ENCODE measurements at regions not wholly inside any gene's neighbourhood (a gene's known extent, or its start where the extent isn't known, plus 50 kb on each side); places are given as distances from the start of the nearest gene placed in this dataset.

GRCh38 chr11:37774441-37774840, 1176.4 kb upstream of the RAG2 start:
- DNase-seq (ENCODE audit: low read depth): no peak
- no peak overlapping the region for H3K4me3 ChIP-seq (ENCODE audit: low read depth, low read length)
- POLR2A ChIA-PET: no interaction called here
- CTCF ChIA-PET: no interaction called here
- H3K27me3 ChIP-seq (ENCODE audit: control insufficient read depth, insufficient read depth, low read length): no peaks in the 10 kb centered on the region
- no peaks in the 10 kb centered on the region for H3K36me3 ChIP-seq (ENCODE audit: control insufficient read depth, insufficient read depth, low read length)
- no peak for TF ChIP-seq CTCF (IDR thresholded peaks at IDR 0.05; ENCODE audit: insufficient read depth, low read depth, low read length)

DNA sequence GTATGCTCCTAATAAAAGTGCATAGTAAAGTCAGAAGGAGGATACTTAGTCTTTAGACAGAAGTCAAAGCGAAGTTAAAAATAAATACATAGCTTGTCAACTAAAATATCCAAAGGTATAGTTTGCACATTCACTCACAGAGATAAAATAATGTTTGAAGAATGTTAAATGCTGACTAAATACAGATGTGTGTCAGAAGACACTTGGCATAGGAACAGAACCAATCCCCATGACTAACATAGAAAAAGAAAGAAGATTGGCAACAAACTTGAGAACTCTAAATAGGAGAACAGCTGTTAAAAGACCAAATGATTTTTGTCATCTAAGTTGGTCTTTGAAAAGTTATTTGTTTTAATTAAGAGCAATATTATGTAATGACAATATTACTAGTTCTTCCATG, 1172.1 kb upstream of the RAG2 start:
- no peak overlapping the region for H3K4me3 ChIP-seq (ENCODE audit: low read depth, low read length)
- POLR2A ChIA-PET: no interaction called here
- no peak for TF ChIP-seq CTCF (IDR thresholded peaks at IDR 0.05; ENCODE audit: insufficient read depth, low read depth, low read length)
- no peaks in the 10 kb centered on the region for H3K27me3 ChIP-seq (ENCODE audit: control insufficient read depth, insufficient read depth, low read length)
- DNase-seq (ENCODE audit: low read depth): no peak
- H3K36me3 ChIP-seq (ENCODE audit: control insufficient read depth, insufficient read depth, low read length): no peaks in the 10 kb centered on the region
- CTCF ChIA-PET: no interaction called here

GRCh38 chr11:37762079-37762478, 1164.0 kb upstream of the RAG2 start:
- ChIA-PET CTCF (no interaction called here), POLR2A (no interaction called here)
- TF ChIP-seq CTCF (IDR thresholded peaks at IDR 0.05; ENCODE audit: insufficient read depth, low read depth, low read length): no peak
- no peak for DNase-seq (ENCODE audit: low read depth)
- H3K4me3 ChIP-seq (ENCODE audit: low read depth, low read length): no peak overlapping the region
- no peaks in the 10 kb centered on the region for H3K27me3 ChIP-seq (ENCODE audit: control insufficient read depth, insufficient read depth, low read length)
- no peaks in the 10 kb centered on the region for H3K36me3 ChIP-seq (ENCODE audit: control insufficient read depth, insufficient read depth, low read length)

GRCh38 chr11:37755521-37755920, 1157.5 kb upstream of the RAG2 start:
- ChIA-PET CTCF (no interaction called here), POLR2A (no interaction called here)
- H3K27me3 ChIP-seq (ENCODE audit: control insufficient read depth, insufficient read depth, low read length): no peaks in the 10 kb centered on the region
- TF ChIP-seq CTCF (IDR thresholded peaks at IDR 0.05; ENCODE audit: insufficient read depth, low read depth, low read length): no peak
- DNase-seq (ENCODE audit: low read depth): no peak
- H3K36me3 ChIP-seq (ENCODE audit: control insufficient read depth, insufficient read depth, low read length): no peaks in the 10 kb centered on the region
- no peak overlapping the region for H3K4me3 ChIP-seq (ENCODE audit: low read depth, low read length)

- no peak for DNase-seq (ENCODE audit: low read depth)
- CTCF ChIA-PET: no interaction called here
- no peak overlapping the region for H3K4me3 ChIP-seq (ENCODE audit: low read depth, low read length)
- POLR2A ChIA-PET: no interaction called here
- H3K27me3 ChIP-seq (ENCODE audit: control insufficient read depth, insufficient read depth, low read length): no peaks in the 10 kb centered on the region
- no peaks in the 10 kb centered on the region for H3K36me3 ChIP-seq (ENCODE audit: control insufficient read depth, insufficient read depth, low read length)
- TF ChIP-seq CTCF (IDR thresholded peaks at IDR 0.05; ENCODE audit: insufficient read depth, low read depth, low read length): no peak
Observed at GRCh38 chr11:37748641-37749040, 1150.6 kb upstream of the RAG2 start.
